ENCODE measurements at regions not wholly inside any gene's neighbourhood (a gene's known extent, or its start where the extent isn't known, plus 50 kb on each side); places are given as distances from the start of the nearest gene placed in this dataset.

DNA sequence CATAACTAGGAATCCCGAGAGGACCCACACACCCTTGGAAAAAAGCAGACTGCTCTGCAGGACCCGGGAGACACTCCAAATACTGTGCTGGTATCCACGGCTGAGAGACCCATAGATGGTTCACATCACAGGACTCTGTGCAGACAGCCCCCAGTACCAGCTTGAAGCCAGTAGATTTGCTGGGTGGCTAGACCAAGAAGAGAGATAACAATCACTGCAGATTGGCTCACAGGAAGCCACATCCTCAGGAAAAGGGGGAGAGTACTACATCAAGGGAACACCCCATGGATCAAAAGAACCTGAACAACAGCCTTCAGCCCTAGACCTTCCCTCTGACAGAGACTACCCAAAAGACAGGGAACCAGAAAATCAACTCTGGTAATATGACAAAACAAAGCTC is 223.8 kb upstream of the LRATD1 start:
- Histone ChIP-seq H2BK120ac (ENCODE audit: low read depth, low read length) (no peak overlapping the region), H2AK5ac (ENCODE audit: low read depth, low read length) (no peak overlapping the region), H2AFZ (ENCODE audit: low read length) (no peak overlapping the region), H2BK12ac (ENCODE audit: low read length) (no peak overlapping the region), H3K23ac (ENCODE audit: low read depth, low read length, poor library complexity) (no peak overlapping the region), H4K91ac (ENCODE audit: low read depth, low read length, poor library complexity) (no peak overlapping the region), H3K27me3 (ENCODE audit: control insufficient read depth in 3 of 3, insufficient read depth in 3 of 3, low read depth in 1 of 3, low read length in 3 of 3) (no peaks in the 10 kb centered on the region), H3K36me3 (replicated peaks in 1 of 2; ENCODE audit: control insufficient read depth in 2 of 2, insufficient read depth in 2 of 2, low read length in 2 of 2) (no peaks in the 10 kb centered on the region), H2BK5ac (ENCODE audit: low read length) (no peak overlapping the region), H3K79me1 (ENCODE audit: low read depth, low read length) (no peaks in the 10 kb centered on the region), H3K27ac (replicated peaks; ENCODE audit: low read length) (no peak overlapping the region), H3K4me1 (ENCODE audit: control insufficient read depth in 2 of 2, insufficient read depth in 1 of 2, low read depth in 1 of 2, low read length in 2 of 2) (no peaks in the 10 kb centered on the region), H3K9ac (ENCODE audit: low read depth, low read length, poor library complexity) (no peak overlapping the region), H3K4ac (ENCODE audit: low read length) (no peak overlapping the region), H3K4me3 (ENCODE audit: low read length in 2 of 2) (no peak overlapping the region), H3K4me2 (ENCODE audit: insufficient read depth, low read length, poor library complexity, severe bottlenecking) (no peak overlapping the region), H3K14ac (ENCODE audit: low read length) (no peak overlapping the region), H4K8ac (ENCODE audit: low read depth, low read length) (no peak overlapping the region), H3K18ac (ENCODE audit: low read length) (no peak overlapping the region), H2BK15ac (ENCODE audit: low read length) (no peak overlapping the region), H3K9me3 (replicated peaks in 1 of 2; ENCODE audit: control insufficient read depth in 2 of 2, insufficient read depth in 1 of 2, low read depth in 1 of 2, low read length in 2 of 2) (no peaks in the 10 kb centered on the region)
- WGBS, 2 donors (ENCODE audit: extremely low coverage in 2 of 2, insufficient read length in 2 of 2, insufficient replicate concordance in 1 of 2) = no CpG with 5 or more reads among the region's 3 CpGs
- DNase-seq (ENCODE audit: low spot score) = no peak

DNA sequence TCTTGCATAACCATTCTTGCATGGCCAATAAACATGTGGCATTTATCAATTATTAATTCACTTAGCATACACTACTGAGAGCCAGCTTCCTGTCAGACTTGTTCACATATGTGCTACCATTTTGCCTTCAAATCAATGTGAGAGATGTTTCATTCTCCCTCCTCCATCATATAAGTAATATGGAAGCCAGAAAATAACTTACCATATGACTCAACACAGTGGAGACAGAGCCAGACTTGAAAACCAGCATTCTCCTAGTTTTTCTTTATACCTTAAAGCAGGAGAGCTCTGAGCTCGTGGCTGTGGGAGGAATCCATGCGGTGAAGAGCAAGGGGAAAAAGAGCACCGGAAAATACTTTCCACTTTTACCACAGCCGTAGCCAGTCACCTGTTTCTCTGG is 215.0 kb upstream of the LRATD1 start:
- Histone ChIP-seq H4K8ac (ENCODE audit: low read depth, low read length) (no peak overlapping the region), H2AK5ac (ENCODE audit: low read depth, low read length) (no peak overlapping the region), H2BK12ac (ENCODE audit: low read length) (no peak overlapping the region), H3K23ac (ENCODE audit: low read depth, low read length, poor library complexity) (no peak overlapping the region), H3K4ac (ENCODE audit: low read length) (no peak overlapping the region), H3K4me3 (ENCODE audit: low read length in 2 of 2) (no peak overlapping the region), H3K79me1 (ENCODE audit: low read depth, low read length) (no peaks in the 10 kb centered on the region), H4K91ac (ENCODE audit: low read depth, low read length, poor library complexity) (no peak overlapping the region), H2BK5ac (ENCODE audit: low read length) (no peak overlapping the region), H3K27ac (replicated peaks; ENCODE audit: low read length) (no peak overlapping the region), H2BK120ac (ENCODE audit: low read depth, low read length) (no peak overlapping the region), H3K27me3 (ENCODE audit: control insufficient read depth in 3 of 3, insufficient read depth in 3 of 3, low read depth in 1 of 3, low read length in 3 of 3) (no peaks in the 10 kb centered on the region), H3K9ac (ENCODE audit: low read depth, low read length, poor library complexity) (no peak overlapping the region), H2BK15ac (ENCODE audit: low read length) (no peak overlapping the region), H3K18ac (ENCODE audit: low read length) (no peak overlapping the region), H3K4me2 (ENCODE audit: insufficient read depth, low read length, poor library complexity, severe bottlenecking) (no peak overlapping the region), H3K14ac (ENCODE audit: low read length) (no peak overlapping the region), H3K36me3 (replicated peaks in 1 of 2; ENCODE audit: control insufficient read depth in 2 of 2, insufficient read depth in 2 of 2, low read length in 2 of 2) (no peaks in the 10 kb centered on the region), H3K9me3 (replicated peaks in 1 of 2; ENCODE audit: control insufficient read depth in 2 of 2, insufficient read depth in 1 of 2, low read depth in 1 of 2, low read length in 2 of 2) (no peaks in the 10 kb centered on the region), H2AFZ (ENCODE audit: low read length) (no peak overlapping the region), H3K4me1 (ENCODE audit: control insufficient read depth in 2 of 2, insufficient read depth in 1 of 2, low read depth in 1 of 2, low read length in 2 of 2) (no peaks in the 10 kb centered on the region)
- DNase-seq (ENCODE audit: low spot score) = no peak
- WGBS, 2 donors (ENCODE audit: extremely low coverage in 2 of 2, insufficient read length in 2 of 2, insufficient replicate concordance in 1 of 2) = no CpG with 5 or more reads among the region's 4 CpGs

DNA sequence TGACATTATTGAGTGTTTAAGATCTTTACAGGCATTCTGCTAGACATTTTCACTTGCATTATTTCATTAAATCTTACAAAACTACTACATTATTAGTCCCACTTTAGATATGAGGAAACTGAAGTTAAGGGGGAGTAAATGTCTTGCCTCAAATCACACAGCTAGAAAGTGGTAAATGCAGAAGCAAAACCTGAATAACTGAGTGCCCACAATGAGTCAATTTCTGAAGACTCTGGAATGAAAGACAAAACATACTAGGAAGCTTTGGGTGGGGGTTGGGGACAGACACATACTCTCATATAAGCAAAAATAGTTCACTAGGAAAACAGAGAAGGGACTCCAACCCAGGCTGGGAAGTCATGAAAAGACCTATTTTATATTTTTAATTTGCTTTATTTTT is 214.4 kb upstream of the LRATD1 start:
- Histone ChIP-seq H3K27me3 (ENCODE audit: control insufficient read depth in 3 of 3, insufficient read depth in 3 of 3, low read depth in 1 of 3, low read length in 3 of 3) (no peaks in the 10 kb centered on the region), H4K91ac (ENCODE audit: low read depth, low read length, poor library complexity) (no peak overlapping the region), H3K4me3 (ENCODE audit: low read length in 2 of 2) (no peak overlapping the region), H3K27ac (replicated peaks; ENCODE audit: low read length) (no peak overlapping the region), H3K4ac (ENCODE audit: low read length) (no peak overlapping the region), H2AK5ac (ENCODE audit: low read depth, low read length) (no peak overlapping the region), H2AFZ (ENCODE audit: low read length) (no peak overlapping the region), H3K9ac (ENCODE audit: low read depth, low read length, poor library complexity) (no peak overlapping the region), H3K36me3 (replicated peaks in 1 of 2; ENCODE audit: control insufficient read depth in 2 of 2, insufficient read depth in 2 of 2, low read length in 2 of 2) (no peaks in the 10 kb centered on the region), H4K8ac (ENCODE audit: low read depth, low read length) (no peak overlapping the region), H3K14ac (ENCODE audit: low read length) (no peak overlapping the region), H3K9me3 (replicated peaks in 1 of 2; ENCODE audit: control insufficient read depth in 2 of 2, insufficient read depth in 1 of 2, low read depth in 1 of 2, low read length in 2 of 2) (no peaks in the 10 kb centered on the region), H2BK120ac (ENCODE audit: low read depth, low read length) (no peak overlapping the region), H2BK5ac (ENCODE audit: low read length) (no peak overlapping the region), H3K4me2 (ENCODE audit: insufficient read depth, low read length, poor library complexity, severe bottlenecking) (no peak overlapping the region), H3K18ac (ENCODE audit: low read length) (no peak overlapping the region), H2BK15ac (ENCODE audit: low read length) (no peak overlapping the region), H3K4me1 (ENCODE audit: control insufficient read depth in 2 of 2, insufficient read depth in 1 of 2, low read depth in 1 of 2, low read length in 2 of 2) (no peaks in the 10 kb centered on the region), H3K79me1 (ENCODE audit: low read depth, low read length) (no peaks in the 10 kb centered on the region), H3K23ac (ENCODE audit: low read depth, low read length, poor library complexity) (no peak overlapping the region), H2BK12ac (ENCODE audit: low read length) (no peak overlapping the region)
- no peak for DNase-seq (ENCODE audit: low spot score)

DNA sequence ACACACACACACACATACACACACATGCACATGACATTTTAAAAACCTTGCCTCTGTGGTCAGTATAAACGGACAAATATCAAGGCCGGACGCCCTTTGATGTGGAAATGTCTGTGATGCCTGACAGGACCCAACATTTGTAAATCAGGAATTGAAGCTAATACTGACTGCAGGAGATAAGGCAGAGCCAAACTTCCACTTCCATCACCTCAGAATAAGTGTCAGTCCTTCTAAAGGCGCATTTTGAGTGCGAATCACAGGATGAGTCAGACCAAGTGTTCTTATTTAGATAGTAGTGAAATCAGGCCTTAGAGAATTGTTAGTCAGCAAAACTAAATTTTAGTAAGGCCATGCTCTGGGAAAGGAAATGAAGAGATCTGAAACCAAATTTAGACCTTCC is 211.7 kb upstream of the LRATD1 start:
- H3K36me3 ChIP-seq (replicated peaks in 1 of 2; ENCODE audit: control insufficient read depth in 2 of 2, insufficient read depth in 2 of 2, low read length in 2 of 2) = no peaks in the 10 kb centered on the region
- no peak overlapping the region for H3K23ac ChIP-seq (ENCODE audit: low read depth, low read length, poor library complexity)
- no peaks in the 10 kb centered on the region for H3K9me3 ChIP-seq (replicated peaks in 1 of 2; ENCODE audit: control insufficient read depth in 2 of 2, insufficient read depth in 1 of 2, low read depth in 1 of 2, low read length in 2 of 2)
- no peak overlapping the region for H3K4me2 ChIP-seq (ENCODE audit: insufficient read depth, low read length, poor library complexity, severe bottlenecking)
- H2AK5ac ChIP-seq (ENCODE audit: low read depth, low read length) = no peak overlapping the region
- no CpG with 5 or more reads among the region's 5 CpGs for whole genome bisulfite sequencing, 2 donors (ENCODE audit: extremely low coverage in 2 of 2, insufficient read length in 2 of 2, insufficient replicate concordance in 1 of 2)
- H4K8ac ChIP-seq (ENCODE audit: low read depth, low read length) = no peak overlapping the region
- no peak overlapping the region for H3K14ac ChIP-seq (ENCODE audit: low read length)
- no peak overlapping the region for H2BK15ac ChIP-seq (ENCODE audit: low read length)
- H3K4me3 ChIP-seq (ENCODE audit: low read length in 2 of 2) = no peak overlapping the region
- H4K91ac ChIP-seq (ENCODE audit: low read depth, low read length, poor library complexity) = no peak overlapping the region
- no peak overlapping the region for H2BK12ac ChIP-seq (ENCODE audit: low read length)
- no peak overlapping the region for H3K27ac ChIP-seq (replicated peaks; ENCODE audit: low read length)
- no peak overlapping the region for H2BK120ac ChIP-seq (ENCODE audit: low read depth, low read length)
- no peak overlapping the region for H3K9ac ChIP-seq (ENCODE audit: low read depth, low read length, poor library complexity)
- no peaks in the 10 kb centered on the region for H3K4me1 ChIP-seq (ENCODE audit: control insufficient read depth in 2 of 2, insufficient read depth in 1 of 2, low read depth in 1 of 2, low read length in 2 of 2)
- no peak overlapping the region for H2BK5ac ChIP-seq (ENCODE audit: low read length)
- no peak overlapping the region for H3K4ac ChIP-seq (ENCODE audit: low read length)
- DNase-seq (ENCODE audit: low spot score) = no peak
- no peak overlapping the region for H3K18ac ChIP-seq (ENCODE audit: low read length)
- H3K79me1 ChIP-seq (ENCODE audit: low read depth, low read length) = no peaks in the 10 kb centered on the region
- H2AFZ ChIP-seq (ENCODE audit: low read length) = no peak overlapping the region
- H3K27me3 ChIP-seq (ENCODE audit: control insufficient read depth in 3 of 3, insufficient read depth in 3 of 3, low read depth in 1 of 3, low read length in 3 of 3) = no peaks in the 10 kb centered on the region

All from neuronal stem cell (in vitro differentiated cells).